ENCODE measurements at regions not wholly inside any gene's neighbourhood (a gene's known extent, or its start where the extent isn't known, plus 50 kb on each side); places are given as distances from the start of the nearest gene placed in this dataset.

GRCh38 chr5:145682197-145682899 lies 152.8 kb downstream of the PRELID2 start:
- no peak for TF ChIP-seq CTCF (IDR thresholded peaks at IDR 0.05; ENCODE audit: insufficient read depth, low read depth, low read length)
- Histone ChIP-seq H3K4me3 (ENCODE audit: low read depth, low read length) (no peak overlapping the region), H3K27me3 (ENCODE audit: control insufficient read depth, insufficient read depth, low read length) (no peaks in the 10 kb centered on the region), H3K36me3 (ENCODE audit: control insufficient read depth, insufficient read depth, low read length) (no peaks in the 10 kb centered on the region)
- no peak for DNase-seq (ENCODE audit: low read depth)
- ChIA-PET POLR2A (interaction anchor here (0.6 kb wide), 1 partner anchor 415 kb away, joined by 3 read pairs; no protein-coding TSS in a partner anchor), CTCF (interaction anchor here (0.6 to 2.6 kb wide), 12 partner anchors 8 to 1479 kb away, joined by 3 to 8 read pairs (median 3); no protein-coding TSS in a partner anchor)

GRCh38 chr5:145681686-145682085 lies 153.5 kb downstream of the PRELID2 start:
- POLR2A ChIA-PET: no interaction called here
- Histone ChIP-seq H3K36me3 (ENCODE audit: control insufficient read depth, insufficient read depth, low read length) (no peaks in the 10 kb centered on the region), H3K27me3 (ENCODE audit: control insufficient read depth, insufficient read depth, low read length) (no peaks in the 10 kb centered on the region), H3K4me3 (ENCODE audit: low read depth, low read length) (no peak overlapping the region)
- TF ChIP-seq CTCF (IDR thresholded peaks at IDR 0.05; ENCODE audit: insufficient read depth, low read depth, low read length): peak; percentile 81
- peak; percentile 9 for DNase-seq (ENCODE audit: low read depth)
- CTCF ChIA-PET: interaction anchor here (0.6 to 1.8 kb wide), 13 partner anchors 9 to 1478 kb away, joined by 3 to 7 read pairs (median 3); no protein-coding TSS in a partner anchor

- TF ChIP-seq CTCF (IDR thresholded peaks at IDR 0.05; ENCODE audit: insufficient read depth, low read depth, low read length): no peak
- DNase-seq (ENCODE audit: low read depth): no peak
- Histone ChIP-seq H3K36me3 (ENCODE audit: control insufficient read depth, insufficient read depth, low read length) (no peaks in the 10 kb centered on the region), H3K27me3 (ENCODE audit: control insufficient read depth, insufficient read depth, low read length) (no peaks in the 10 kb centered on the region), H3K4me3 (ENCODE audit: low read depth, low read length) (no peak overlapping the region)
- ChIA-PET POLR2A (no interaction called here), CTCF (interaction anchor here (0.6 to 2.1 kb wide), 12 partner anchors 9 to 1478 kb away, joined by 3 to 8 read pairs (median 3); no protein-coding TSS in a partner anchor)
Measured at GRCh38 chr5:145681216-145681615, 153.9 kb downstream of the PRELID2 start.

GRCh38 chr5:145680767-145681166 lies 154.4 kb downstream of the PRELID2 start:
- Histone ChIP-seq H3K27me3 (ENCODE audit: control insufficient read depth, insufficient read depth, low read length) (no peaks in the 10 kb centered on the region), H3K4me3 (ENCODE audit: low read depth, low read length) (no peak overlapping the region), H3K36me3 (ENCODE audit: control insufficient read depth, insufficient read depth, low read length) (no peaks in the 10 kb centered on the region)
- no peak for TF ChIP-seq CTCF (IDR thresholded peaks at IDR 0.05; ENCODE audit: insufficient read depth, low read depth, low read length)
- DNase-seq (ENCODE audit: low read depth): no peak
- CTCF ChIA-PET: interaction anchor here (0.5 to 2.1 kb wide), 7 partner anchors 9 to 370 kb away, joined by 3 to 8 read pairs (median 3); no protein-coding TSS in a partner anchor
- POLR2A ChIA-PET: no interaction called here

GRCh38 chr5:145680169-145680568 lies 155.0 kb downstream of the PRELID2 start:
- ChIA-PET CTCF (interaction anchor here (0.5 to 2.1 kb wide), 3 partner anchors 10 to 208 kb away, joined by 3 to 8 read pairs (median 3); no protein-coding TSS in a partner anchor), POLR2A (no interaction called here)
- H3K4me3 ChIP-seq (ENCODE audit: low read depth, low read length): no peak overlapping the region
- no peaks in the 10 kb centered on the region for H3K27me3 ChIP-seq (ENCODE audit: control insufficient read depth, insufficient read depth, low read length)
- no peaks in the 10 kb centered on the region for H3K36me3 ChIP-seq (ENCODE audit: control insufficient read depth, insufficient read depth, low read length)
- no peak for DNase-seq (ENCODE audit: low read depth)
- 0 out of 2 replicates have a peak, but pooled peaks have one; percentile 18 for TF ChIP-seq CTCF (IDR thresholded peaks at IDR 0.05; ENCODE audit: insufficient read depth, low read depth, low read length)
